HCT116 (cell line): ENCODE measurements at regions not wholly inside any gene's neighbourhood (a gene's known extent, or its start where the extent isn't known, plus 50 kb on each side); places are given as distances from the start of the nearest gene placed in this dataset.

ENCODE experiments used
- CEBPB ChIP-seq: IDR thresholded peaks from 2 replicates; pipeline ENCODE4 v1.6.1; 2012; ENCODE audit warnings: low read depth
- CTCF ChIP-seq, 3 experiments: fragments of 200-600 bp in 1 of 3; sonication (generic) in 1 of 3; IDR thresholded peaks in 2 of 3; conservative IDR thresholded peaks in 1 of 3; 2 replicates each; pipeline ENCODE4 v1.5.1; 2012 to 2017; ENCODE audit warnings: low read depth in 2 of 3, low read length in 2 of 3, antibody characterized with exemption in 1 of 3, borderline replicate concordance in 1 of 3, control low read depth in 1 of 3, mild to moderate bottlenecking in 1 of 3, mixed read lengths in 1 of 3, mixed run types in 1 of 3, moderate library complexity in 1 of 3; ENCODE audit not compliant: insufficient read depth in 1 of 3
- ELF1 ChIP-seq: IDR thresholded peaks from 2 replicates; pipeline ENCODE4 v1.6.1; 2012; ENCODE audit warnings: low read depth, borderline replicate concordance
- EZH2 ChIP-seq: fragments of 200-600 bp; sonication (generic); IDR thresholded peaks from 2 replicates; pipeline ENCODE4 v1.6.1; 2017; ENCODE audit warnings: antibody characterized with exemption, mixed run types
- JUND ChIP-seq: IDR thresholded peaks from 2 replicates; pipeline ENCODE4 v1.6.1; 2012
- MAX ChIP-seq: IDR thresholded peaks from 2 replicates; pipeline ENCODE4 v1.6.1; 2012
- POLR2A ChIP-seq: IDR thresholded peaks from 2 replicates; pipeline ENCODE4 v1.7.0; 2011; ENCODE audit warnings: borderline replicate concordance; ENCODE audit not compliant: insufficient read depth, insufficient read length; ENCODE audit errors: extremely low read depth
- POLR2AphosphoS5 ChIP-seq: IDR thresholded peaks from 2 replicates; pipeline ENCODE4 v1.6.1; 2011; ENCODE audit warnings: mild to moderate bottlenecking, low read depth, low read length, moderate library complexity
- RAD21 ChIP-seq: IDR thresholded peaks from 2 replicates; pipeline ENCODE4 v1.6.1; 2012; ENCODE audit warnings: low read depth, mild to moderate bottlenecking
- REST ChIP-seq: IDR thresholded peaks from 2 replicates; pipeline ENCODE4 v1.6.1; 2012; ENCODE audit warnings: low read depth
- ZBTB33 ChIP-seq: IDR thresholded peaks from 2 replicates; pipeline ENCODE4 v1.6.1; 2011; ENCODE audit warnings: mild to moderate bottlenecking, low read length, moderate library complexity; ENCODE audit not compliant: insufficient replicate concordance; ENCODE audit errors: extremely low read depth

- TF ChIP-seq CTCF (IDR thresholded peaks at IDR 0.05 in 2 of 3, conservative IDR thresholded peaks at IDR 0.05 in 1 of 3; ENCODE audit: borderline replicate concordance in 1 of 3, insufficient read depth in 1 of 3, low read depth in 2 of 3, low read length in 2 of 3) (no peak), POLR2AphosphoS5 (no peak), REST (no peak), CEBPB (no peak), RAD21 (no peak), POLR2A (no peak), EZH2 (no peak), ELF1 (no peak), MAX (no peak), ZBTB33 (no peak), JUND (no peak)
Observed at GRCh38 chr13:99686944-99687411, 185.7 kb downstream of the TM9SF2 start.
